ENCODE measurements at regions not wholly inside any gene's neighbourhood (a gene's known extent, or its start where the extent isn't known, plus 50 kb on each side); places are given as distances from the start of the nearest gene placed in this dataset.

DNA sequence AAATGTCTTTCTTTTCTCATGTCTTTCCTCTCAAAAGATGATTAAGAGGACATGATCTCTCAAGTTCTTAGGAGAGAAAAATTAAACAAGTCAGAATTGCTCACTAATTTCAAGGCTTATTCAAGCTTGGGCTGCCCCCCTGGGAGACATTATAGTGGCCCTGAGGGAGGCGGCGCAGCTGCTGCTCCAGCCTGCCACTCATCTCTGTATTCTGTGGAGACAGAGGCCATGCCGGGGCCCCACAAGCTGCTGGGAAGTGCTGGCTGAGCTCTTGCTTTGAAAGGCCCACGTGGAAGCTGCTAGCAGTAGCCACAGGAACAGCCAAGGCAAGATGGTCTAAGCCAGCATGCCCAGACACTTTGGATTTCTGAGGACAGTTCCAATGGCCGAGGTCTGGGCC is 267.4 kb downstream of the LNPK start:
- Histone ChIP-seq H3K27me3 (peaks cover 4% of the 10 kb centered on the region), H3K27ac (no peak overlapping the region), H3K4me1 (ENCODE audit: control insufficient read depth in 1 of 2, insufficient read depth in 1 of 2, low read depth in 1 of 2, low read length in 1 of 2) (no peaks in the 10 kb centered on the region), H3K4me3 (ENCODE audit: low read depth in 1 of 2, low read length in 1 of 2) (no peak overlapping the region), H3K36me3 (no peaks in the 10 kb centered on the region), H3K9me3 (no peaks in the 10 kb centered on the region)
- TF ChIP-seq, protein P1, sequence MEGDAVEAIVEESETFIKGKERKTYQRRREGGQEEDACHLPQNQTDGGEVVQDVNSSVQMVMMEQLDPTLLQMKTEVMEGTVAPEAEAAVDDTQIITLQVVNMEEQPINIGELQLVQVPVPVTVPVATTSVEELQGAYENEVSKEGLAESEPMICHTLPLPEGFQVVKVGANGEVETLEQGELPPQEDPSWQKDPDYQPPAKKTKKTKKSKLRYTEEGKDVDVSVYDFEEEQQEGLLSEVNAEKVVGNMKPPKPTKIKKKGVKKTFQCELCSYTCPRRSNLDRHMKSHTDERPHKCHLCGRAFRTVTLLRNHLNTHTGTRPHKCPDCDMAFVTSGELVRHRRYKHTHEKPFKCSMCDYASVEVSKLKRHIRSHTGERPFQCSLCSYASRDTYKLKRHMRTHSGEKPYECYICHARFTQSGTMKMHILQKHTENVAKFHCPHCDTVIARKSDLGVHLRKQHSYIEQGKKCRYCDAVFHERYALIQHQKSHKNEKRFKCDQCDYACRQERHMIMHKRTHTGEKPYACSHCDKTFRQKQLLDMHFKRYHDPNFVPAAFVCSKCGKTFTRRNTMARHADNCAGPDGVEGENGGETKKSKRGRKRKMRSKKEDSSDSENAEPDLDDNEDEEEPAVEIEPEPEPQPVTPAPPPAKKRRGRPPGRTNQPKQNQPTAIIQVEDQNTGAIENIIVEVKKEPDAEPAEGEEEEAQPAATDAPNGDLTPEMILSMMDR (IDR thresholded peaks at IDR 0.05): no peak

DNA sequence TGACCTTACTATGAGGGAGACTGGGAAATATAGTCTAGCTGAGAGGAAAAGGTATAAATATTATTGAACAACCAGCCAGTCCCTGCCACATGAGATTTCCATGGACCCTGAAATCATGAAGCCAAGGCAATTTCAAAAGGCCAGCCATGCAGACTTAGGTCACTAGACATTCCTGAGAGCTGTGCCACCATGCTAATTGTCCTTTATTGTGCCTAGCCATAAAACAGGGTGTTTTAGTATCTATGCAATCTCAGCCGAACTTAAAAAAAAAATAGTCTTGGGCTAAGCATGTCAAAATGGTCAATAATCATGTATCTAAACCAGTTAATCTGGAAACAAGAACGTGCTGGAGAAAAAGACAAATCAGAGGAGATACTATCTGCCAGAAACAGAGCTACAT is 269.5 kb downstream of the LNPK start:
- TF ChIP-seq, protein P1 (IDR thresholded peaks at IDR 0.05): no peak
- Histone ChIP-seq H3K27ac (no peak overlapping the region), H3K9me3 (no peaks in the 10 kb centered on the region), H3K4me1 (ENCODE audit: control insufficient read depth in 1 of 2, insufficient read depth in 1 of 2, low read depth in 1 of 2, low read length in 1 of 2) (no peaks in the 10 kb centered on the region), H3K27me3 (peaks cover 6% of the 10 kb centered on the region), H3K4me3 (ENCODE audit: low read depth in 1 of 2, low read length in 1 of 2) (no peak overlapping the region), H3K36me3 (no peaks in the 10 kb centered on the region)

DNA sequence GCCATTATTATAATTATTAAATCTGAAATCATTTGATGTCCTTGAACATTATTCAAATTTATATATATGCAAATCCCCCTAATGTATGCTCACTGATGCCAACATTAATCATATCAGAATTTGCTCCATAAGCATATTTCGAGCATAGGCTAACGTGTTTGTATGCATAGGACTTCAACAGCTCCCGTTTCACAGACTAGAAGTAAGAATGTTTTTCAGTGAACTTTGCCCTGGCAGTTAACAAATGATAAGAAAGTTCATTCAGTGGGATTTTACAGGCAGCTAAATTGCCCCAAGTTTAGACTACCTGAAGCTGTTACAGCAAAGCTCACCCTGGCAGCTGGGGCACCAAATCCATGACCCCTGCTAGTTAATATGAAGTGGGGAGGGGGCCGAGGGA is 272.0 kb downstream of the LNPK start:
- Histone ChIP-seq H3K4me3 (ENCODE audit: low read depth in 1 of 2, low read length in 1 of 2) (no peak overlapping the region), H3K36me3 (no peaks in the 10 kb centered on the region), H3K4me1 (ENCODE audit: control insufficient read depth in 1 of 2, insufficient read depth in 1 of 2, low read depth in 1 of 2, low read length in 1 of 2) (no peaks in the 10 kb centered on the region), H3K27ac (no peak overlapping the region), H3K27me3 (peaks cover 6% of the 10 kb centered on the region), H3K9me3 (no peaks in the 10 kb centered on the region)
- TF ChIP-seq, protein P1 (IDR thresholded peaks at IDR 0.05): no peak

DNA sequence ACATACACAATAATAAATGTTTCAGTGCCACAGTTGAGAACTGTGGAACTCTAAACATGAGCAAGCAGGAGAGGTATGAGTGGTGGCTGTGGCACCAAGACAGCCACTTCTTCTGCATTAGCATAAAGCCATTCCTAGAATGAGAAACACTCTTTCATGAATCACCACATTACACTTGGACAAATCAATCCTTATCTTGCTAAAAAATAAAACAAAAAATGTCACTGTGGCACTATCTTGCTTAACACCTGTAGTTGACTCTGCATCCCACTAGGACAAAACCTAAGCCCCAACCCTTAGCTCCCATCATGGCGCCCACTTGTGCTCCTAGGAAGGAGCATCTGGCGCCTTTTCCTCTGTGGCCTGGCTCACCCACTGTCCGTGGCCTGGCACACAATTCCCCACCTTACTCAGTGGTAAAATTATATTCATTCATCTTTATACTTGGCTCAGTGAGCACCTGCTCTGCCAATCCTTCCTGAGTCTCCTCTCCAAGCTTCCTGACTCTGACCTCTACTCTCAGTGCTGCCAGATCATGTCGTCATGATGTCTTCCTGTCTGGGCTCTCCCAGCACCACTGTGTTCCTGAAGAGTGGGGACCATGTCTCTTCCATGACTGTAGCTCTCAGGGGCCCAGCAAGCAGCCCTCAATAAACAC is 272.9 kb downstream of the LNPK start:
- no peaks in the 10 kb centered on the region for H3K4me1 ChIP-seq (ENCODE audit: control insufficient read depth in 1 of 2, insufficient read depth in 1 of 2, low read depth in 1 of 2, low read length in 1 of 2)
- H3K27me3 ChIP-seq: peaks cover 6% of the 10 kb centered on the region
- H3K4me3 ChIP-seq (ENCODE audit: low read depth in 1 of 2, low read length in 1 of 2): no peak overlapping the region
- H3K36me3 ChIP-seq: no peaks in the 10 kb centered on the region
- H3K27ac ChIP-seq: no peak overlapping the region
- TF ChIP-seq, protein P1 (IDR thresholded peaks at IDR 0.05): no peak
- H3K9me3 ChIP-seq: no peaks in the 10 kb centered on the region

DNA sequence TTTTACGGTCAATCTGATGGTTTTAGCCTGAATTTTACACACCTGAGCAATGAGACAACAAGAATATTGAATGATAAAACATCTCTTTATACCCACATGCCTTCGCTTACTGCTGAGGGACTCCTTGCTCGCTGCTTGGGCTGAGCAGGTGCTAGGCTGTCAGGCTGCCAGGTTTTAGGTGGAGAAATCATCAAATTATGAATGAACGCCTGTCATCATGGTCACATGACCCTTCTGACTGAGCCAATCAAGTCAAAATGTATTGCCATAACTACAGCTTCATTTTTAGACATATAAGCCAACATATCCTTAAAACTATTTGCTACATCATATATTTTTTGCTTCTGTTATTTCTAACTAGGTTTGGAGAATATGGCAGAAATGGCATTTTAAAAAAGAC is 274.0 kb downstream of the LNPK start:
- no peak overlapping the region for H3K27ac ChIP-seq
- H3K36me3 ChIP-seq: no peaks in the 10 kb centered on the region
- H3K4me1 ChIP-seq (ENCODE audit: control insufficient read depth in 1 of 2, insufficient read depth in 1 of 2, low read depth in 1 of 2, low read length in 1 of 2): no peaks in the 10 kb centered on the region

More for the DNA sequence above, 274.0 kb downstream of the LNPK start:
- H3K27me3 ChIP-seq: peaks cover 3% of the 10 kb centered on the region
- TF ChIP-seq, protein P1 (IDR thresholded peaks at IDR 0.05): no peak
- no peaks in the 10 kb centered on the region for H3K9me3 ChIP-seq
- H3K4me3 ChIP-seq (ENCODE audit: low read depth in 1 of 2, low read length in 1 of 2): no peak overlapping the region
